Naive thymus-derived CD4-positive, alpha-beta T cell (primary cell): ENCODE measurements at regions not wholly inside any gene's neighbourhood (a gene's known extent, or its start where the extent isn't known, plus 50 kb on each side); places are given as distances from the start of the nearest gene placed in this dataset.
A peak's percentile ranks its signal among the peaks of the same experiment; 100 is the strongest.

Experiments used
- ATAC-seq: fragments of 150-1000 bp; cut with Tn5 transposase; 2 replicates; pipeline ENCODE4 v1.10.0; 2021; ENCODE audit warnings: mild to moderate bottlenecking, moderate library complexity
- CTCF ChIA-PET: fragments of 350-600 bp; sonication (Branson Sonifier 250); formaldehyde crosslinking; loops from one replicate; lab custom pipeline; 2021; ENCODE audit warnings: antibody characterized with exemption; lab: Charles Lee
- POLR2A ChIA-PET: fragments of 350-600 bp; sonication (Branson Sonifier 250); formaldehyde crosslinking; loops from one replicate; lab custom pipeline; 2021; ENCODE audit warnings: antibody characterized with exemption, inconsistent platforms; lab: Charles Lee
- DNase-seq, 9 donors: peaks; one replicate each; pipeline versions ENCODE4 v3.0.0 to v3.0.0-alpha.2; 2020 to 2022; ENCODE audit warnings: mixed read lengths in 1 of 9
- H3K27ac ChIP-seq: one replicate; pipeline ENCODE4 v1.7.0; 2013; ENCODE audit warnings: mild to moderate bottlenecking, low read depth, low read length, moderate library complexity
- H3K27me3 ChIP-seq, 2 donors: one replicate each; pipeline ENCODE4 v1.7.0; 2013; ENCODE audit warnings: low read length in 2 of 2, mild to moderate bottlenecking in 2 of 2, moderate library complexity in 2 of 2; ENCODE audit not compliant: control insufficient read depth in 2 of 2, insufficient read depth in 2 of 2
- H3K36me3 ChIP-seq, 3 experiments: 1 replicate in 2 of 3; 2 replicates in 1 of 3; pipeline ENCODE4 v1.7.0; 2013; ENCODE audit warnings: low read length in 3 of 3, mild to moderate bottlenecking in 3 of 3, moderate library complexity in 1 of 3; ENCODE audit not compliant: insufficient read depth in 3 of 3, control insufficient read depth in 2 of 3
- H3K4me1 ChIP-seq, 2 donors: one replicate each; pipeline ENCODE4 v1.7.0; 2013; ENCODE audit warnings: low read length in 2 of 2, mild to moderate bottlenecking in 2 of 2, moderate library complexity in 1 of 2; ENCODE audit not compliant: control insufficient read depth in 2 of 2, insufficient read depth in 2 of 2
- H3K4me3 ChIP-seq: 2 replicates; pipeline ENCODE4 v1.7.0; 2013; ENCODE audit warnings: mild to moderate bottlenecking, low read length
- H3K9me3 ChIP-seq, 3 experiments: 1 replicate in 2 of 3; 2 replicates in 1 of 3; pipeline ENCODE4 v1.7.0; 2013; ENCODE audit warnings: low read length in 3 of 3; ENCODE audit not compliant: control insufficient read depth in 2 of 3
- H3K27ac Mint-ChIP-seq, 9 donors: one replicate each; pipeline ENCODE4 v1.8.0; 2020 to 2022; ENCODE audit warnings: mixed read lengths in 9 of 9, mild to moderate bottlenecking in 8 of 9, moderate library complexity in 5 of 9, inconsistent platforms in 2 of 9
- H3K27me3 Mint-ChIP-seq, 5 donors: one replicate each; pipeline ENCODE4 v1.8.0; 2021 to 2022; ENCODE audit warnings: mixed read lengths in 5 of 5, mild to moderate bottlenecking in 1 of 5
- H3K36me3 Mint-ChIP-seq, 5 donors: one replicate each; pipeline ENCODE4 v1.8.0; 2020 to 2022; ENCODE audit warnings: mixed read lengths in 5 of 5, mild to moderate bottlenecking in 3 of 5, inconsistent platforms in 1 of 5
- H3K4me1 Mint-ChIP-seq, 7 donors: one replicate each; pipeline ENCODE4 v1.8.0; 2020 to 2022; ENCODE audit warnings: mixed read lengths in 7 of 7, mild to moderate bottlenecking in 3 of 7, inconsistent platforms in 1 of 7
- H3K4me3 Mint-ChIP-seq, 10 donors: one replicate each; pipeline ENCODE4 v1.8.0; 2020 to 2022; ENCODE audit warnings: mild to moderate bottlenecking in 10 of 10, mixed read lengths in 10 of 10, moderate library complexity in 6 of 10, inconsistent platforms in 2 of 10
- H3K9me3 Mint-ChIP-seq, 11 donors: one replicate each; pipeline ENCODE4 v1.8.0; 2020 to 2022; ENCODE audit warnings: mixed read lengths in 11 of 11, mild to moderate bottlenecking in 4 of 11, inconsistent platforms in 1 of 11, moderate library complexity in 1 of 11
- intact Hi-C, 2 donors: fragments of 100-400 bp; cut with micrococcal nuclease; formaldehyde crosslinking; loops; one replicate each; pipeline ENCODE4 v1.15.1; 2023

DNA sequence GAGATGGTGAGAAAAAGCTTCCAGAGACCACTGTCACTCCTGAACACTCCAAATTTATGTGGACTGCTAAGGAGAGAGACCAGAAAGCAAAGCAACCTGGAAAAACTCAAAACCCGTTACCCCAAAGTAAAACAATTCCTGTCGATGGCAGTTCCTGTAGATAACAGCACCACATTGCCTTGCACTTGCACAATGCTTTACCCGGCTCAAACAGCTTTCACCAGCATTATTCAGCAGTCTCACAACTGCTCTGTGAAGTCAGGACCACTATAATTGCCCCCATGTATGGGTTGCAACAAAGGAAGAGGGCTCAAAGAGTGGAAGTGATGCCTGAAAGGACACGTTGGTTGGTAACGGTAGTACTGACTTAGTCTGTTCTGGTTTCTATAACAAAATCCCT is 234.8 kb downstream of the BCOR start:
- Mint-ChIP-seq H3K27ac (no peak overlapping the region), H3K27me3 (no peaks in the 10 kb centered on the region), H3K4me1 (peaks cover 7 to 37% (median 11%) of the 10 kb centered on the region in 7 donors), H3K36me3 (no peaks in the 10 kb centered on the region), H3K9me3 (no peaks in the 10 kb centered on the region), H3K4me3 (no peak overlapping the region)
- no peak overlapping the region for H3K27ac ChIP-seq
- ATAC-seq (no peak), DNase-seq (no peak)
- no peak overlapping the region for H3K4me3 ChIP-seq
- H3K9me3 ChIP-seq = no peaks in the 10 kb centered on the region
- intact Hi-C loops = no loop called here
- no peaks in the 10 kb centered on the region for H3K27me3 ChIP-seq
- POLR2A ChIA-PET = no interaction called here
- CTCF ChIA-PET = no interaction called here
- H3K4me1 ChIP-seq = peaks cover 5 to 7% of the 10 kb centered on the region in 2 donors
- H3K36me3 ChIP-seq = no peaks in the 10 kb centered on the region

DNA sequence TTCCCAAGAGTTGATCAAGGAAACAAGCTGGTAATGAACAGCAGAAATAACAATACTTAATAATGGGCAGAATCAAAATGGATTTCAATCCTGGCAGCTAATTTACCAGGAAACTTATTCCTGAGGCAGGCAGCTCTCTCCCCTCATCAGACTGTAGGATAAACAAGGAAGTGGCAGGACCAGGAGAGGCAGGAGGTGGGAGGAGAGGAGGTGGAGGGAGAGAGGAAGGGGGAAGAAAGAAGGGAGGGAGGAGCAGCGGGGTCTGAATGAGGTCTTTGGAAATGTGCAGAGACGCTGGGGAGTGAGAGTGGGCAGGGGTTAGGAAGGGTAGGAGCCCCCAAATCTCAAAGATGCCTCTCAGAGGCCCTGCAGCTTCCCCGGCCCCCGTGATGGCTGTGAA is 231.5 kb downstream of the BCOR start:
- Mint-ChIP-seq H3K4me3 (no peak overlapping the region), H3K4me1 (peaks cover 0 to 39% (median 11%) of the 10 kb centered on the region in 7 donors), H3K36me3 (peaks cover 0 to 5% (median 0%) of the 10 kb centered on the region in 5 donors), H3K27ac (peak overlapping the region in 1 of 9 donors; percentile 15), H3K9me3 (peaks cover 0 to 6% (median 0%) of the 10 kb centered on the region in 11 donors), H3K27me3 (no peaks in the 10 kb centered on the region)
- CTCF ChIA-PET = no interaction called here
- H3K27ac ChIP-seq = no peak overlapping the region
- H3K36me3 ChIP-seq = no peaks in the 10 kb centered on the region
- POLR2A ChIA-PET = no interaction called here
- DNase-seq (no peak), ATAC-seq (no peak)
- no peaks in the 10 kb centered on the region for H3K27me3 ChIP-seq
- H3K4me3 ChIP-seq = no peak overlapping the region
- H3K9me3 ChIP-seq = no peaks in the 10 kb centered on the region
- peaks cover 14 to 22% of the 10 kb centered on the region in 2 donors for H3K4me1 ChIP-seq
- intact Hi-C loops = no loop called here

- ATAC-seq = peak; percentile 88
- peak overlapping the region in 6 of 9 donors; percentile 9 to 93 (median 75) for H3K27ac Mint-ChIP-seq
- no peaks in the 10 kb centered on the region for H3K27me3 ChIP-seq
- H3K36me3 ChIP-seq = no peaks in the 10 kb centered on the region
- H3K4me3 Mint-ChIP-seq = peak overlapping the region in 6 of 10 donors; percentile 31 to 81 (median 52)
- no peaks in the 10 kb centered on the region for H3K27me3 Mint-ChIP-seq
- H3K9me3 ChIP-seq = no peaks in the 10 kb centered on the region
- DNase-seq = peak in 6 of 9 donors; percentile 11 to 66 (median 20)
- peaks cover 0 to 5% (median 0%) of the 10 kb centered on the region in 5 donors for H3K36me3 Mint-ChIP-seq
- H3K27ac ChIP-seq = no peak overlapping the region
- intact Hi-C loops = loop anchor here (1.0 to 5.0 kb wide), 3 partner anchors 10 to 67 kb away; no protein-coding TSS in a partner anchor
- H3K4me1 ChIP-seq = peaks cover 14 to 23% of the 10 kb centered on the region in 2 donors
- ChIA-PET POLR2A (interaction anchor here (0.8 kb wide), 1 partner anchor 15 kb away, joined by 3 read pairs; no protein-coding TSS in a partner anchor), CTCF (interaction anchor here (0.7 kb wide), 1 partner anchor 15 kb away, joined by 3 read pairs; no protein-coding TSS in a partner anchor)
- H3K4me1 Mint-ChIP-seq = peaks cover 0 to 53% (median 13%) of the 10 kb centered on the region in 7 donors
- H3K4me3 ChIP-seq = no peak overlapping the region
- peaks cover 0 to 6% (median 0%) of the 10 kb centered on the region in 11 donors for H3K9me3 Mint-ChIP-seq
These were observed 227.7 kb downstream of the BCOR start for GRCh38 chrX:39869846-39870601.

DNA sequence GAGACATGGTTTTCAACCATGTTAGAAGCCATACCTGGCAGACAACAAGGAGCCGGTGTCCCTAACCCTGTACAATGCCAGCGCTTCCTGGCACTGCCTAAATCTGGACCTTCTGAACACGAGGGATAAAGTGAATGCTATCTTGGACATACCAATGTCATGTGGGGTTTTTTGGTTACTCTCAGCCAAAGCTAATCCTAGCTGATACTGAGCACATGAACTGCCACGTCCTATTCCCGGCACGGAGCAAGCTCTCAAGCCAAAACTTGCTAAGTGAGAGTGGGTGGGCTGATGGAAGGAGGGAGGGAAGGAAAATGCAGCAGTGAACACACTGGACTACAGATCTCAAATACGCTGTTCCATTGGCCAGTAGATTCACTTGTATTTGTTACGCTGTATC is 226.1 kb downstream of the BCOR start:
- peaks cover 14 to 23% of the 10 kb centered on the region in 2 donors for H3K4me1 ChIP-seq
- no peak overlapping the region for H3K4me3 ChIP-seq
- no peak for ATAC-seq
- no peaks in the 10 kb centered on the region for H3K36me3 ChIP-seq
- DNase-seq = no peak
- Mint-ChIP-seq H3K4me1 (peaks cover 0 to 49% (median 13%) of the 10 kb centered on the region in 7 donors), H3K27ac (peak overlapping the region in 2 of 9 donors; percentile 29 to 38), H3K27me3 (no peaks in the 10 kb centered on the region), H3K4me3 (no peak overlapping the region), H3K36me3 (peaks cover 0 to 5% (median 0%) of the 10 kb centered on the region in 5 donors), H3K9me3 (peaks cover 0 to 6% (median 0%) of the 10 kb centered on the region in 11 donors)
- intact Hi-C loops = loop anchor here in 1 of 2 donors (5.0 kb wide), 1 partner anchor 66 kb away; no protein-coding TSS in a partner anchor
- CTCF ChIA-PET = no interaction called here
- H3K27ac ChIP-seq = no peak overlapping the region
- POLR2A ChIA-PET = no interaction called here
- H3K9me3 ChIP-seq = no peaks in the 10 kb centered on the region
- no peaks in the 10 kb centered on the region for H3K27me3 ChIP-seq

- intact Hi-C loops = loop anchor here in 1 of 2 donors (5.0 kb wide), 1 partner anchor 64 kb away; no protein-coding TSS in a partner anchor
- H3K27me3 Mint-ChIP-seq = no peaks in the 10 kb centered on the region
- Histone ChIP-seq H3K9me3 (no peaks in the 10 kb centered on the region), H3K27ac (no peak overlapping the region), H3K27me3 (no peaks in the 10 kb centered on the region), H3K4me3 (no peak overlapping the region), H3K36me3 (no peaks in the 10 kb centered on the region), H3K4me1 (peaks cover 14 to 23% of the 10 kb centered on the region in 2 donors)
- DNase-seq (no peak), ATAC-seq (no peak)
- H3K9me3 Mint-ChIP-seq = peaks cover 0 to 6% (median 0%) of the 10 kb centered on the region in 11 donors
- H3K4me1 Mint-ChIP-seq = peaks cover 0 to 46% (median 18%) of the 10 kb centered on the region in 7 donors
- peak overlapping the region in 1 of 9 donors; percentile 71 for H3K27ac Mint-ChIP-seq
- peaks cover 0 to 5% (median 0%) of the 10 kb centered on the region in 5 donors for H3K36me3 Mint-ChIP-seq
- H3K4me3 Mint-ChIP-seq = no peak overlapping the region
- ChIA-PET POLR2A (no interaction called here), CTCF (no interaction called here)
These were observed 224.6 kb downstream of the BCOR start for GRCh38 chrX:39873117-39873516.

DNA sequence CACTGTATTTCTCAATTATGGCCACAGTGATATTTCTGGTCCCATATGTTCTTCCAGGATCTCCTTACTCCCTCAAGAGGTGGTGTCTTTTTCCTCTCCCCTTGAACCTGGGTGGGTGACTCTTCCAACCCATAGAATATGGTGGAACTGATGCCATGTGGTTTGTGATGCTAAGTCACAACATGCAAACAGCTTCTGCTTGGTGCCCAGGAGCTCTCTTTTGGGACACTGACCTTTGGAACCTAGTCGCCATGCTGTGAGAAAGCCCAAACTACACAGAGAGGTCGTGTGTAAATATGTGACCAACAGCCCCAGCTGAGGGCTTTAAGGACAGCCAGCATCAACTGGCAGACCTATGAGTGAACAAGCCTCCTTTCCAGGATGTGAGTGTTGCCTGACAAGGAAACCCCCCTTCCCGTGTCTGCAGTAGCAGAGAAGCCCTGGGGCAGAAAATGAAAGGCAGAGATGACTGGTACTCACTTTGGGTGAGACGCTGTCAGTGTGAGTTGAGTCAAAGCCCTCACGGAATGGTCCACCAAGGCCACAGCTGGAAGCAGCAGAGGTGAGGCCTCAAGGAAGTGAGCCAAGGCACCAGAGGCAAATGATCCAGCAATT is 223.4 kb downstream of the BCOR start:
- DNase-seq (peak in 3 of 9 donors; percentile 18 to 58 (median 21)), ATAC-seq (peak; percentile 49)
- no peaks in the 10 kb centered on the region for H3K27me3 ChIP-seq
- peaks cover 14 to 19% of the 10 kb centered on the region in 2 donors for H3K4me1 ChIP-seq
- intact Hi-C loops = loop anchor here in 1 of 2 donors (5.0 kb wide), 1 partner anchor 63 kb away; no protein-coding TSS in a partner anchor
- CTCF ChIA-PET = no interaction called here
- H3K4me1 Mint-ChIP-seq = peaks cover 0 to 35% (median 23%) of the 10 kb centered on the region in 7 donors
- peak overlapping the region in 2 of 9 donors; percentile 10 to 86 for H3K27ac Mint-ChIP-seq
- no peaks in the 10 kb centered on the region for H3K27me3 Mint-ChIP-seq
- H3K9me3 ChIP-seq = no peaks in the 10 kb centered on the region
- H3K36me3 ChIP-seq = no peaks in the 10 kb centered on the region
- H3K4me3 ChIP-seq = no peak overlapping the region
- POLR2A ChIA-PET = no interaction called here
- H3K9me3 Mint-ChIP-seq = peaks cover 0 to 4% (median 0%) of the 10 kb centered on the region in 11 donors
- H3K27ac ChIP-seq = no peak overlapping the region
- H3K4me3 Mint-ChIP-seq = peak overlapping the region in 1 of 10 donors; percentile 23
- H3K36me3 Mint-ChIP-seq = peaks cover 0 to 2% (median 0%) of the 10 kb centered on the region in 5 donors
